HG03442 (cell line): ENCODE measurements at regions not wholly inside any gene's neighbourhood (a gene's known extent, or its start where the extent isn't known, plus 50 kb on each side); places are given as distances from the start of the nearest gene placed in this dataset.
"Not testable (repeated sequence)": the region's sequence is repeated elsewhere in the genome, so short reads cannot be mapped to it uniquely, and the experiment has no call there.

Source experiments
- ATAC-seq: cut with Tn5 transposase; IDR thresholded peaks from one replicate; pipeline ENCODE4 v1.9.1; 2021; ENCODE audit warnings: mild to moderate bottlenecking, moderate library complexity; ENCODE audit not compliant: unreplicated experiment

DNA sequence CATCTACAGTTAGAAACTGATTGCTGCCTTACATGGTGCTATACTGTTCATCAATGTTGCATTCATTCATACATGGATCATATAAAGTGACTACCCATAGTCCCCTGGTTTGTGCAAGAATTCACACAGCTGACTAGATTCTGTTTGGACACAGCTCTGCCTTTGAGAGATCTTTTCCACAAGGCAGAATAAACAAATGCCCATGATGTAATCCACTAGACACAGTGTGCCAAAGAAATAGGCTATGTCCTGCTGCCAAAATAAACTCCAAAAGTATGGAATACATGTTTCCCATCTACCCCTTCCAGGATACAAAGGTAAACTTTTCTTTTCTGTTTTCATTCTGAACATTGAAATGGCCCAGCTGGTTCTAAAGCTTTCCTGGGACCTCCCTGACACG, 269.4 kb upstream of the CHAC2 start:
- no peak for ATAC-seq

DNA sequence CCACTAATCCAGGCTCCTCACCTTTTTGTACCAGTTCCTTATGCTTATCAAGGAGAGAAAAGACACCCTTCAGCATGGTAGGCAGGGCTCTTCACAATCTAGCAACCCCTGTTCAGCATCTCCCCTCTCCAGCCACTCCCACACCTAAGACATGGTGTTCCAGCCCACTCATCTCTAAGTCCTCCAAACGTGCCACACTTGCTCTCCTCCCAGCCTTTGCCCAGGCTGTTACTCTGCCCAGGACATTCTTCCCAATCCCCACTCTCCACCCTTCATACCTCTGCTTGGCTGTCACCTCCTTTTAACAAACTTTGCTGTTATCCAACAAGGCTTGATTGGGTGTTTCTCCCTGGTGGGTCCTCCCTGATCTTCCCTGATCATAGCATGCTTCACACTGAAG, 270.6 kb upstream of the CHAC2 start:
- no peak for ATAC-seq

- ATAC-seq: no peak
These were observed 274.4 kb upstream of the CHAC2 start for GRCh38 chr2:53493210-53493609.

DNA sequence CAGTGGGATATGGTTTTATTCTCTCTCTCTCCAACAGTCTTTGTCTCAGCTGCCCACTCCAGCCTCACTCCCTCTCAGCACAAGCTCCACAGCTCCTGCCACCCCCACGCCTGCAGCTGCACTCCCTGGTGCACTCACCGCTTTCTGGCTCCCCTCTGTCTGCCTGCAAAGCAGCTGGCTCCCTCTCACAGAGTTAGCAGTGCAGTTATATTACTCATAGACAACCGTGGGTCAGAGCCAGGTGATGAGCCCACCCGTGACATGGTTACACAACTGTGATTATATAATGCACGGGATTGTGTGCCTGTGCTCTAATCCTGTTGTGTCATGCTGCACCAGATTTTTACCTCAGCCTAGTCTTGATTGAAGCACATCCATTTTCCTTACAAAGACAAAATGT, 276.9 kb upstream of the CHAC2 start:
- no peak for ATAC-seq

GRCh38 chr2:53486185-53486899, 281.3 kb upstream of the CHAC2 start:
- ATAC-seq: not testable (repeated sequence)

DNA sequence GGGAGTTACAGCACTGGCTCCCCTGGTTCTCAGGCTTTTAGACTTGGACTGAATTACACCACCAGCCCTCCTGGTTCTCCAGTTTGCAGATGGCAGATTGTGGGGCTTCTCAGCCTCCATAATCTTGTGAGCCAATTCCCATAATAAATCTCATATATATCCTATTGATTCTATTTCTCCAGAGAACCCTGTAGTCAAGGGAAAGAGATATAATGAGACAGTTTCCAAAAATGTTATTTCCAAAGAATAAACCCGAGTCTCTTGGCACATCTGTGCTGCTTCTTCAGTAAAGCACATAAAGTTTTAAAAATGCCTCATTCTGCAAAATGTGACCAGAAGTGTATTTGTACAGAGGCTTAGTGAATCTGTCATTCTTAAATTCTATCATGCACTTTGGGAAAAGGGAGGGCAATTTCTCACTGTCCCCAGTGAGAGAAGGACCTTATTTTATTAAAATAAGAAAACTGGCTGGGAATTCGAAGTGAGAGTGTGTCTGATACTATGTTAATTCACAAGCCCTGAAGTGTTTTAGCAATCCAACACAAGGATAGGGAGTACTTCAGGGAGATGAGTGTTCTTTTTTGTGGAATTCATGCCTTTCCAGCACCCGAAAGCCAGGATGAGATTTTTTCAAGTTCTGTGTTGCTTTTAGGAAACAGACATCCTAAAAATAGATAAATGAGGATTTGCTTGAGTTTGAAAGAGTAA, 282.4 kb upstream of the CHAC2 start:
- no peak for ATAC-seq

- no peak for ATAC-seq
These were observed 283.1 kb upstream of the CHAC2 start for GRCh38 chr2:53484531-53484930.

GRCh38 chr2:53477517-53477916, 290.1 kb upstream of the CHAC2 start:
- no peak for ATAC-seq

GRCh38 chr2:53476834-53477233, 290.8 kb upstream of the CHAC2 start:
- ATAC-seq: no peak

DNA sequence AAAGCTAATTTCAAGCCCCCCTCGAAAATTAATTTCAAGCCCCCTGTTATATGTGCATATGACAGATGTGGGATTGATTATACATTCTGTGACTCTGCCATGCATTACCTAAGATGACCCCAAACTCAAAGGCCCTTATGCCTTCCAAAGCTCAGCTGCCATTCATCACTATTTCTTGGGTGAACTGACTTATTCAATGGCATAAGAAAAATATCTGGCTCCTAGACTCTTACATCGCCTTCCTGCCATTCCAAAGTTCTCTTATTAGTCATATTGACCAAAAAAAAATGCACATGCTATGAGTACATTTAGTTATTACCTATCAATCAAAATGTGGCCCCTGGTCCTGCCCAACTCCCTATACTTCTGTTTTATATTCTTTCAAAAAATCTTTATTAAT, 291.8 kb upstream of the CHAC2 start:
- no peak for ATAC-seq

GRCh38 chr2:53475321-53475720, 292.3 kb upstream of the CHAC2 start:
- ATAC-seq: no peak

- no peak for ATAC-seq
These were observed 292.7 kb upstream of the CHAC2 start for GRCh38 chr2:53474914-53475313.

- ATAC-seq: no peak
These were observed 293.8 kb upstream of the CHAC2 start for GRCh38 chr2:53473775-53474311.

DNA sequence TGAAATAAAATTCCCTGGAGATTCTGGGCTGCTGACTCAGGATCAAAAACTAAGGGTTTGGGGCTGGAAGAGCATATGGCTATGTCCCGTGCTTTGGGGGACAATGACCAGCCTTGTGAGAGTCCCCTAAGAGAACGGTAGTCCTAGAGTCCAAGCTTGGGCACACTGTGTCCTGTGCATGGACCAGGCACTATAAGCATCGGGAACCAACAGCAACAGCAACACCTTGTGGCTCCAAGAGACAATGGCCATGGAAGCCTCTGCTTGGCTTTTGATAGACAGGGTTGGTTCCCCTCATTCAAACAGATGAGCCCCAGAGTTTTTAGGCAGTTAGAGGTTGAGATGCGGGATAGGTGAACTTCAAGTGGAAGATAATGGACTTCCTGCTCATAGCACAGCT, 294.4 kb upstream of the CHAC2 start:
- ATAC-seq: no peak

DNA sequence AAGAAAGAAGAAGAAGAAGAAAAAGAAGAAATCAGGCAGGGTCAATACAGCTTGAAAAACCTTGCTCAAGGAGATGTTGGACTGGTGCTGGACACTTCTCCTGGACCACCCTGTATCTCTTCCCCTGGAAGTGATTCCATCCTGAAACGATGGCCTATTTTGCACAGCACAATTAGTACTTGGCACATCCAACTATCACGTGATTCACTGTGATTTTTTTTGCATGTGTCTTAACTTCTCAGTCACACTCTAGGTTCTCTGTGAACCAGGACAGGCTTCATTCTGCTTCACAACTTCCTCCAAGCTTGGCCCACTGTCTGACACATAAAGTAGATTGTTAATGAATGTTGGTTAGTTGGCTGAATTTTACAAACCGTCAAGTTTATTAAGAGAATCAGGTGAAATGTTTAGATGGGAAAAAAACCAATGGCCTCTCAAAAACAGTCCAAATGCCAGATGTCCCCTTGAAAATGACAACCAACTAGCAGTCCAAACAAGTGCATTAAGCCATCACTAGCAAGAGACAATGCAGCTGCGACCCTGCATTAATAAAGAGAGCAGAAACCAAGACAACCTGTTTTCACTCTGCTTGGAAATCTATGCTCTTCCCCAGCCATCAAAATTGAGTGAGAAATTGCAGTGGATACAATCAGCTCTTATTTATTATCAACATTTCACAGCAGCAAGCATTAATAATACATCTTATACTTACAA, 300.0 kb upstream of the CHAC2 start:
- no peak for ATAC-seq

GRCh38 chr2:53463806-53464726, 303.5 kb upstream of the CHAC2 start:
- no peak for ATAC-seq

- ATAC-seq: no peak
These were observed 306.7 kb upstream of the CHAC2 start for GRCh38 chr2:53460937-53461336.

DNA sequence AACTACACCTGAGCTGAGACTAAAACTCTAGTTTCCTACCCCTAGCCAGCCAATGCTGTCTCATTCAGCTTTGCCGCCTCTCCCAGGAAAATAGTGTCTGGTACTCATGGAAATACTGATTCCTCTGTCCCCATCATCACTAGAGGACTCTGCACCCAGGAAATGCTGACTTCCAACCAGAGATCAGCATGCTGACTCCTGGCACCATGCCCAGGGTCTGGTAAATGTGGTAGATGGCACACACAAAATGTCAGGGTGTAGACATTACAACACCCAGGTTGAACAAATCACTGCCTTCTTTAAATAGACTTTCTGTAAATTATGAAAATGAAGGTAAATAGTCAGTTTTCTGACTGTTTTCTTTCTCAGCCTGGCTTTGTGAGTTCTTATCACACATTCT, 307.3 kb upstream of the CHAC2 start:
- ATAC-seq: no peak

DNA sequence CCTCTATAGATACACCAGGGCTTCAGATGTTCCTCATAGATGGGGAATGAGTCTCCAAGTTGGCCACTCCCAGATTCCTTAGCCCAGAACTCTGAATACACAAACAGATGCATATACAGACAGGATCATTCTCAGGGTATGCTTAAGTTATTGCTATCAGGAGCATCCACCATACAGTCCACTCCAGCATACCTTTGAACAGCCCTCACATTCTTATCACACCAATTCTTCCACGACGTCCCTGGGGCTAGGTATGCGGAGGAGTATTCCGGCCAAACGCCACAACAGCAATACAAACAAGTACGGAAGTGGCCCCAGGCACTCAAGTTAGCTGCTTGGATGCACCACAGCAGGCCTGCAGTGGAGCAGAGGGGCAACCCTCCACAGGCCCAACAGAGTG, 312.5 kb upstream of the CHAC2 start:
- ATAC-seq: no peak

GRCh38 chr2:53452957-53453748, 314.5 kb upstream of the CHAC2 start:
- no peak for ATAC-seq
